Right lobe of liver (tissue), 6 donors: ENCODE measurements at regions not wholly inside any gene's neighbourhood (a gene's known extent, or its start where the extent isn't known, plus 50 kb on each side); places are given as distances from the start of the nearest gene placed in this dataset.

Experiments used
- ATAC-seq, 4 donors: fragments of 200-7000 bp; cut with Tn5 transposase; one replicate each; pipeline ENCODE4 v1.9.1; 2020; ENCODE audit warnings: mild to moderate bottlenecking in 4 of 4, moderate library complexity in 4 of 4
- DNase-seq, 3 donors: peaks; one replicate each; pipeline ENCODE4 v3.0.0-alpha.2; 2020
- H3K27ac ChIP-seq, 3 donors: fragments of 200-600 bp; one replicate each; pipeline ENCODE4 v1.8.0; 2022
- H3K27me3 ChIP-seq, 2 donors: fragments of 200-600 bp; one replicate each; pipeline ENCODE4 v1.8.0; 2022
- H3K36me3 ChIP-seq, 4 donors: fragments of 200-600 bp; sonication (generic) in 1 of 4; one replicate each; pipeline versions ENCODE4 v1.5.1 to v1.8.0; 2017 to 2022; ENCODE audit warnings: control low read depth in 1 of 4
- H3K4me1 ChIP-seq, 4 donors: fragments of 200-600 bp; sonication (generic) in 1 of 4; one replicate each; pipeline versions ENCODE4 v1.5.1 to v1.8.0; 2017 to 2022; ENCODE audit warnings: control low read depth in 1 of 4
- H3K4me3 ChIP-seq, 3 donors: fragments of 200-600 bp; one replicate each; pipeline ENCODE4 v1.8.0; 2022
- H3K9me3 ChIP-seq, 4 donors: fragments of 200-600 bp; sonication (generic) in 1 of 4; one replicate each; pipeline versions ENCODE4 v1.5.1 to v1.8.0; 2017 to 2022; ENCODE audit warnings: control low read depth in 1 of 4
- CTCF ChIP-seq, 4 donors: fragments of 200-600 bp in 3 of 4; fragments of 450-650 bp in 1 of 4; IDR thresholded peaks; one replicate each; pipeline versions ENCODE4 v1.5.1 to v1.8.0; 2016 to 2022; ENCODE audit warnings: antibody characterized with exemption in 4 of 4, mild to moderate bottlenecking in 2 of 4
- POLR2A ChIP-seq: fragments of 450-650 bp; IDR thresholded peaks from one replicate; pipeline ENCODE4 v1.6.1; 2017; ENCODE audit warnings: antibody characterized with exemption, mild to moderate bottlenecking
- WGBS: methylation state at CpG from one replicate; pipeline ENCODE4 v1.1.6; 2018; ENCODE audit warnings: low coverage, low lambda C conversion rate; ENCODE audit not compliant: insufficient coverage; ENCODE audit errors: missing lambda C conversion rate; 5-methylcytosine and 5-hydroxymethylcytosine counted together
- intact Hi-C, 2 donors: fragments of 100-400 bp; cut with DNase I; formaldehyde crosslinking; loops; one replicate each; pipeline versions ENCODE4 v1.11.2 to v1.14.1; 2022
- donor health status: DM: no; HTN: yes; CAD: no.
- donor health status: DM: no; HTN: no; CAD: no.
- donor health status: DM: no; HTN: no; CAD: no.
- donor health status: DM: no; HTN: yes; CAD: no.
- donor health status: DM: no; HTN: yes; CAD: no.

GRCh38 chr13:58531614-58532013 lies 900.1 kb downstream of the PCDH17 start:
- intact Hi-C loops, result no loop called here
- Histone ChIP-seq H3K4me1 (no peaks in the 10 kb centered on the region), H3K36me3 (no peaks in the 10 kb centered on the region), H3K4me3 (no peak overlapping the region), H3K27me3 (no peaks in the 10 kb centered on the region), H3K27ac (no peak overlapping the region), H3K9me3 (no peaks in the 10 kb centered on the region)
- DNase-seq (peak in 2 of 3 donors; percentile 65), ATAC-seq (peak; percentile 86 to 99 (median 98))
- 23% methylated on average over 4 of the region's 4 CpGs for WGBS
- TF ChIP-seq CTCF (IDR thresholded peaks at IDR 0.05) (no peak), POLR2A (no peak)

GRCh38 chr13:58542530-58542929 lies 911.0 kb downstream of the PCDH17 start:
- no peaks in the 10 kb centered on the region for H3K9me3 ChIP-seq
- no peaks in the 10 kb centered on the region for H3K27me3 ChIP-seq
- intact Hi-C loops, result no loop called here
- no peak for TF ChIP-seq CTCF (IDR thresholded peaks at IDR 0.05)
- no peak for TF ChIP-seq POLR2A
- H3K4me1 ChIP-seq, result no peaks in the 10 kb centered on the region
- no peaks in the 10 kb centered on the region for H3K36me3 ChIP-seq
- ATAC-seq (no peak), DNase-seq (no peak)
- no peak overlapping the region for H3K4me3 ChIP-seq
- H3K27ac ChIP-seq, result no peak overlapping the region

- Histone ChIP-seq H3K27ac (no peak overlapping the region), H3K4me1 (no peaks in the 10 kb centered on the region), H3K27me3 (no peaks in the 10 kb centered on the region), H3K36me3 (no peaks in the 10 kb centered on the region), H3K4me3 (no peak overlapping the region), H3K9me3 (no peaks in the 10 kb centered on the region)
- intact Hi-C loops, result no loop called here
- no peak for ATAC-seq
- no peak for TF ChIP-seq POLR2A
- TF ChIP-seq CTCF (IDR thresholded peaks at IDR 0.05), result no peak
- DNase-seq, result no peak
- 25% methylated on average over 1 of the region's 1 CpG for WGBS
Observed at GRCh38 chr13:58547419-58547818, 915.9 kb downstream of the PCDH17 start.

GRCh38 chr13:58566176-58566575 lies 934.6 kb downstream of the PCDH17 start:
- no peak for DNase-seq
- Histone ChIP-seq H3K9me3 (no peaks in the 10 kb centered on the region), H3K4me3 (no peak overlapping the region), H3K36me3 (no peaks in the 10 kb centered on the region), H3K4me1 (no peaks in the 10 kb centered on the region), H3K27me3 (peaks cover 0 to 3% of the 10 kb centered on the region in 2 donors), H3K27ac (no peak overlapping the region)
- intact Hi-C loops, result no loop called here
- ATAC-seq, result peak in 1 of 4 donors; percentile 20
- WGBS, result 57% methylated on average over 3 of the region's 3 CpGs
- TF ChIP-seq CTCF (IDR thresholded peaks at IDR 0.05) (no peak), POLR2A (no peak)

GRCh38 chr13:58573743-58574142 lies 942.2 kb downstream of the PCDH17 start:
- Histone ChIP-seq H3K4me1 (no peaks in the 10 kb centered on the region), H3K9me3 (no peaks in the 10 kb centered on the region), H3K27me3 (no peaks in the 10 kb centered on the region), H3K4me3 (no peak overlapping the region), H3K36me3 (no peaks in the 10 kb centered on the region), H3K27ac (no peak overlapping the region)
- no peak for TF ChIP-seq POLR2A
- TF ChIP-seq CTCF (IDR thresholded peaks at IDR 0.05), result no peak
- 78% methylated on average over 2 of the region's 2 CpGs for WGBS
- no peak for DNase-seq
- ATAC-seq, result no peak
- intact Hi-C loops, result no loop called here
